ENCODE measurements at regions not wholly inside any gene's neighbourhood (a gene's known extent, or its start where the extent isn't known, plus 50 kb on each side); places are given as distances from the start of the nearest gene placed in this dataset.

GRCh38 chr12:94841177-94841576, 162.3 kb downstream of the NDUFA12 start:
- TF ChIP-seq CTCF (IDR thresholded peaks at IDR 0.05), result no peak
- no peak for TF ChIP-seq POLR2A (IDR thresholded peaks at IDR 0.05)
- no peak for TF ChIP-seq EP300 (IDR thresholded peaks at IDR 0.05)

Data from suprapubic skin (tissue), 3 donors.